ENCODE measurements at regions not wholly inside any gene's neighbourhood (a gene's known extent, or its start where the extent isn't known, plus 50 kb on each side); places are given as distances from the start of the nearest gene placed in this dataset.
"Not testable (repeated sequence)": the region's sequence is repeated elsewhere in the genome, so short reads cannot be mapped to it uniquely, and the experiment has no call there.

GRCh38 chr3:35114686-35115085 is 524.6 kb upstream of the ARPP21 start:
- DNase-seq (ENCODE audit: low read depth in 2 of 2): no peak

DNA sequence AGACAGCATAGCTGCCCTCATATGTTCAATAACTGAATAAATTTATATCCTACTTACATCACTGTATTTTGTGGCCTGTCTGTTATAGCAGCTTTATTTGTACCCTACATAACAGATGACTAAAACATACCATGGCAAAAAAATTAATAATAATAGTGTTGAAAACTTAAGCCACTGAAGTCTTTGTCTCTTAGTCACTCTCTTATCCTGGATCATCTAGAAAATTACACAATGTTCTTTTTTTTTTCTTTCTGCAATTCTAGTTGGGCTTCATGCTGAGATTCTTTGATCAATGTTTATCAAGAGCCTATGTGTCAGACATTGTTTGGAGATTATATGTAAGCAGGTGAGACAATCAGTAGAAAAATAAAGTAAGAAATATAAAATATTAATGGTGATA is 519.3 kb upstream of the ARPP21 start:
- DNase-seq (ENCODE audit: low read depth in 2 of 2): no peak

DNA sequence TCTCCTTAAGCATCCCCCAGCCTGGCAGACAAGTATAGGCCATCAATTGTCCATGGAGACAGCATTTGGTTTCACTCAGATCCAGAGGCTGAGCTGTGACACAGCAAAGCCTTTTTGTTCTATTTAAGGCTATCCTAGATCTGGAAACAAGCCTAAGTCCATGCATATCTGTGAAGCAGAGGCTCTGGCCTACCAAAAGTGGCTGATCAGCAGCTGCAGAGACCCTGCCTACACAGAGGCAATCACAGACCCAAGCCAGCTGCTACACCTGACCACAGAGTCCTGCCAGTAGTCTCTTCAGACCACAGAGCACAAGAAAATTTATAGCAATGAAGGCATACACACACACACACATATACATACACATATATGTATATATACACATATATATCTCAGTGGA is 501.7 kb upstream of the ARPP21 start:
- no peak for DNase-seq (ENCODE audit: low read depth in 2 of 2)

DNA sequence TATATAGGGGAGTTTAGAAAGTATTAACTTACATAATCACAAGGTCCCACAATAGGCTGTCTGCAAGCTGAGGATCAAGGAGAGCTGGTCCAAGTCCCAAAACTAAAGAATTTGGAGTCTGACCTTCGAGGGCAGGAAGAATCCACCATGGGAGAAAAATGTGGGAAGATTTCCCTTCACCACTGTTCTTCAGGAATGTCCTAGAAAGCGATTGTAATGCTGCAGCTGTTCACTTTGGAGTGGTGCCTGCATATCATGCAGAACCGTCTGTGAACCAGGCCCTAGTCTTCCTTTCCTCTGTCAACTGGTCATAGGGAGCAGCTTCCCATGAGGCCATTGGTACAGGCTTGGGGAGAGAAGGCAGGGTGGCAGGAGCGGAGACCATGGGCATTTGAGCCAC is 497.9 kb upstream of the ARPP21 start:
- DNase-seq (ENCODE audit: low read depth in 2 of 2): no peak

DNA sequence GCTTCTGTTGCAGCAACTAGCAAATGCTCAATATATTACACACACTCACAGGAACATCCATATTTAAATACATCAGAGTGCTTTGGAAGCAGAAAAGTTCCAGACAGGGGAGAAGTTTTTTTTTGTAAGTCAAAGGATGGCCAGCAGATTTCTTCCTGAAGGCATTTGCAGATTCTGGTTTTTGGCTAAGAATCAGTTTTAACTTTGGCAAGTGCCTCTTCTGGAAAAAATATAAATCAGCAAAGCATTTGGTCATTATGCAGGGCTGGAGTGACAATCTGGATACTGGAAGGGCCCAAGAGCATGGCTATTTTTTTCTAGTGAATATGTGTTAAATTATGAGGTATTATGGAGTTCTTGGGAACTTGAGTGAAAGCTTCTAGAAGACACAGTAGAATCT is 495.3 kb upstream of the ARPP21 start:
- DNase-seq (ENCODE audit: low read depth in 2 of 2): no peak

- not testable (repeated sequence) for DNase-seq (ENCODE audit: low read depth in 2 of 2)
Observed at GRCh38 chr3:35146256-35147035, 492.9 kb upstream of the ARPP21 start.

DNA sequence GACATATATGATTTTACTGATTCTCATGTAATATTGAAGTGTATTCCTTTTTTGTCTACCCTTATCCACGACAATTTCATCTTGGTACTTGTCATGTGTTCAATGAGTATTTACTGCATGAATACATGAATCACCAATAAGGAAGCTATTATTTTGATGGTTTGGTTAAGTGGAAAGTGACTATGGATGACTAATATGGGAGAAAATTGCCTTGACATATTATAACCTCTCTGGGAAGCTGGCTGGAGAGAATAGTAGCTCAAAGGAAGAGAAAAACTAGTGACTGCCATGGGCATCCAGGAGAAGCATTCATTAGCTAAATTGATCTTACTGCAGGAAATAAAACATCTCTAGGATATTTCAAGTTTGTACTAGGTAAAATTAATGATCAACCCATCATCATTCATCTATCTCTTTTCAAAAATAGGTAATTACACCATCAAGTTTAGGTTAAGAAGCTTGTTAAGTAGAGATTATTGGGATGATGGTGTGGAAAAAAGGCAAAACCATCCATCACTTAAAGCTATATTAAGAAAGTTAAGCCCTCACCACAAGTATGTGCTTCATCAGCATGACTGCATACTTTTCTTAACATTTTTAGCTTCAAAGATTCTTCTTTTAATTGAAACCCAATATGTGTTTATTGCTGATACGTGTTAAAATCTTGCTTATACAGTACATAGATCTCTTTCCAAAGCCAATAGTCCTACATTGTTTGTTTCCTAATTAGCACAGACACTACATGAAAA is 455.2 kb upstream of the ARPP21 start:
- DNase-seq (ENCODE audit: low read depth in 2 of 2): no peak

- DNase-seq (ENCODE audit: low read depth in 2 of 2): no peak
Observed at GRCh38 chr3:35184775-35185174, 454.6 kb upstream of the ARPP21 start.

DNA sequence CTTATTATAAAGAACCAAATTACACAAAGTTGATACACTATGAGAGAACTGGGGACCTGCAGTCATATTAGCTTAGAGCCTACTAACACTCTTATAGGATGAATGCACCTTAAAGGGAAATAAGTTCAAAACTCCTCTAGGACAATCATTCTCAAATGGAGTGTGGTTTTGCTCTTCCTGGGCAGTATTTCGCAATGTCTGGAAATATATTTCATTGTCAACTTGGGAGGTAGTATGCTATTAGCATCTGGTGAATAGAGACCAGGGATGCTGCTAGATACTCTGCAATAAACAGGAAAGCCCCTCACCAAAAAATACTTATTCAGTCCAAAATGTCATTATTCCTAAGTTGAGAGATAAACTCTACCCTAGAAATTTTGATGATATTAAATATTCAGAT is 451.4 kb upstream of the ARPP21 start:
- no peak for DNase-seq (ENCODE audit: low read depth in 2 of 2)

- no peak for DNase-seq (ENCODE audit: low read depth in 2 of 2)
Observed at GRCh38 chr3:35194666-35195065, 444.7 kb upstream of the ARPP21 start.

DNA sequence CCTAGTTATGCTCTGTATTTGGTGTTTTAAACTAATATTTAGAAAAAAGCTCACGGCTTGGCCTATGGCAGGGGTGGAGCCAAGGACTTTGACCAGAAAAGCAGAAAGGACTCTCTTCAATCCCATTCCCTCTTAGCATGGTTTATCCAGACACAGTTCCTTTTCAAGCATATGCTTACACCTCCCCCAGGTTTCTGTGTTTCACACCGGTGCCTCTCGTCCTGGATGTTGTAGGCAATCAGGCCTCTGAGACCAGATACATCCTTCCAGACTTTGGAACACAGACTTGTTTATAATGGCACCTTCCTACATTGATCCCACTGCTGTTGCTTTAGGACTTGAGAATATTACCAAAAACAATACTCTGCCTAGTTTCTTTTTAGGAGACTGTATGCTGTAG is 440.5 kb upstream of the ARPP21 start:
- no peak for DNase-seq (ENCODE audit: low read depth in 2 of 2)

DNA sequence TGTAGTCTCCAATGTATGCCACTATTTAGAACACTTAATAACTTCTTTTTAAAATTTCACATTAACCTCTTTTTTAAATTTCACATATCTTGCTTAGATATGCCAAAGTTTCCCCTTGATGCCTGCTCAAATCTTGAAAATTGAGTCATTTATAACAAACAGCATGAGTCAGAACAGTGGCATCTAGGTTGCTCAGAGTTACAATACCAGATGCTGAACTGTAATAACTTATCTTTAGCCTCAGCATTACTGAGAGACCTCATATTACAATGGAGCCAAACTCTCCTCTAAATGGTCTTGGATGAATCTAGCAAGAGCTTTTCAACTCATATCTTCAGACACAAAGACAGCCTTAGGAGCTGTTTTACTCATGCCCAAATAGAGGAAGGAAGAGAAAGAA is 439.3 kb upstream of the ARPP21 start:
- DNase-seq (ENCODE audit: low read depth in 2 of 2): no peak

- no peak for DNase-seq (ENCODE audit: low read depth in 2 of 2)
Observed at GRCh38 chr3:35201211-35201610, 438.1 kb upstream of the ARPP21 start.

DNA sequence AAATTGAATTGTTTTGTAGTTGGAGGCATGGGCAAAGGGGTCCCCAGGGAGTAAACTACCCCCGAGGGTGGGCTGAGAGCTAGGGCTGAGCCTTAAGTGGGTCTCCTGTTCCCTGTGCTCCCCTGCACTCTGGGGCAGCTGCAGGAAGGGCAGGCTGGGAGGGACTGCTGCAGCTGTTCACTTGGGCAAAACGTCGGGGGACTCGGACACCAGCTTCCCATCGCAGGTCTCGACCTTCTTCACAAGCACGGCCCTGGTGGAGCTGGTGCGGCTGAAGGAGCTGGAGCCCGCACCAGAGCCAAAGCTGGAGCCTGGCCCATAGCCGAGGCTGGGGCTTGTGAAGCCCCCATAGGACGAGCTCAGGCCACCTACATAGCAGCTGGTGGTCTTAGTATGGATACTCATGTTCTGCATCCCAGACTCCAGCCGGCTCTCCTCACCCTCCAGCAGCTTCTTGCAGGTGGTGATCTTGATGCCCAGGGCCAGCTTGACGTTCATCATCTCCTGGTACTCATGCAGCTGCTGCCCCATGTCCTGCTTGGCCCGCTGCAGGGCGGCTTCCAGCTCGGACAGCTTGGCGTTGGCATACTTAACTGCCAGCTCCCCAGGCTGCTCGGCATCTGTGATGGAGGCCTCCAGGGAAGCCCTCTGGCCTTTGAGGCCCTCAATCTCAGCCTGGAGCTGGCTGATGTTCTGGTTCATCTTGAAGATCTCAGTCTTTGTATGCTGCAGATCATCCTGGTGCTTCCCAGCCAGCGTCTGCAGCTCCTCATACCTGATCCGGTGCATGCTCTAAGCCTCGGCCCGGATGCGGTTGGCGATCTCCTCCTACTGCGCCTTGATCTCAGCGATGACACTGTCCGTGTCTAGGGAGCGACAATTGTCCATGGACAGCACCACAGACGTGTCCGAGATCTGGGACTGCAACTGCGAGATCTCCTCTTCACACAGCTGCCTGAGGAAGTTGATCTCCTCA is 423.5 kb upstream of the ARPP21 start:
- no peak for DNase-seq (ENCODE audit: low read depth in 2 of 2)

- DNase-seq (ENCODE audit: low read depth in 2 of 2): no peak
Observed at GRCh38 chr3:35216501-35217266, 422.6 kb upstream of the ARPP21 start.

GRCh38 chr3:35223632-35224394 is 415.5 kb upstream of the ARPP21 start:
- no peak for DNase-seq (ENCODE audit: low read depth in 2 of 2)

- DNase-seq (ENCODE audit: low read depth in 2 of 2): no peak
Observed at GRCh38 chr3:35224565-35225295, 414.6 kb upstream of the ARPP21 start.

GRCh38 chr3:35241236-35241635 is 398.1 kb upstream of the ARPP21 start:
- DNase-seq (ENCODE audit: low read depth in 2 of 2): no peak

DNA sequence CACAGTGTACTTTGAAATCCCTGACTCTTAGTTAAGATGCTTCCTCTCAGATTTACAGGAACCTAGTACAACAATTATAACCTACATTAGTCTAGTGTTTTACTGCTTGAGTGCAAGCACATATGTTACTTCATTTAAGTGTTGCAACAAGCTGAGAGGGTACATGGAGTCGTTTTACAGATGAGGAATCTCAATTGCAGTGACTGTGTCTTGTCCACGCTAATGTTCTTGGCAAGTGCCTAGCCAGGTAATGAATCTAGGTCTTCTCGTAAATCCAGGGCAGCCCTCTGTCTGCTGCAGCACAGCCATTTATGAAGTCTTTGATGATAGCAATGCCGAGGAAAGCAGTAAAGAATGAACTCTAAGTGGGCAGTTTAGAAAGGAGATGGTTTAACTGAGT is 384.4 kb upstream of the ARPP21 start:
- DNase-seq (ENCODE audit: low read depth in 2 of 2): no peak

DNA sequence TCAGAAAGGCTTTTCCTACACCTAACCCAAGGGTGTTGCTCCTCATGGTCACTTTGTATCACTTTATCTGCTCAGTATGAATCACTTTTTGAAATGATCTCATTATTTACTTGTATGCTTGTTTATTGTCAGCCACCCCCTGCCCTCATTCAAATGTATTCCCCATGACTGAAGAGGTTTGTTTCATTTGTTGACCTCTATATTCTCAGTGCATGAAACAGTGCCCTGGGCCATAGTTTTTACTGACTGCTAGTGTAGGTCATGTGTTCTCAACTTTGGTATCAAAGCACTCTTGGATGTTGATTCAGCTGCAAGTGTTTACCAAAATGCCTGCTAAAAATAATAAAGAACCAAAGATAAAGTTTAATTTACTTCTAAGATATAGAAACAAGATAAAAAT is 381.7 kb upstream of the ARPP21 start:
- DNase-seq (ENCODE audit: low read depth in 2 of 2): no peak
